ENCODE measurements at regions not wholly inside any gene's neighbourhood (a gene's known extent, or its start where the extent isn't known, plus 50 kb on each side); places are given as distances from the start of the nearest gene placed in this dataset.
"Not testable (repeated sequence)": the region's sequence is repeated elsewhere in the genome, so short reads cannot be mapped to it uniquely, and the experiment has no call there.

DNA sequence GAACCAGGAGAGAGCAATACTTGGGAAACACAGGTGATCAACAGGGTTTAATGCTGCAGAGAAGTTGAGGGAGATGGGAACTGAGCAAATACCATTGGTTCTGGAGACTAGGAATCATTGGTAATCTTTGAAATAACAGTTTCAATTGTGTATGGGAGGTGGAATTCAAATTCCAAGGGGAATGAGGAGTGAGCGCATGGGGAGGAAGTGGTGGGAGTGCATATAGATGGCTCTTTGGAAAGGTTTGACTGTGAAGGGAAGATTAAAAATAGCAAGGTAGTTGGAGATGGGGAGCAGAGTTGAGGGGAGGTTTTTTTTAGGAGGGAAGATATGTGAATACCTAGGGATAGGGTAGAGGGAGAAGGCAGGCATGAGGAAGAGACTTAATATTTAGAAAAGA, 51.1 kb upstream of the ROPN1 start:
- no peak for DNase-seq (ENCODE audit: low read depth)

DNA sequence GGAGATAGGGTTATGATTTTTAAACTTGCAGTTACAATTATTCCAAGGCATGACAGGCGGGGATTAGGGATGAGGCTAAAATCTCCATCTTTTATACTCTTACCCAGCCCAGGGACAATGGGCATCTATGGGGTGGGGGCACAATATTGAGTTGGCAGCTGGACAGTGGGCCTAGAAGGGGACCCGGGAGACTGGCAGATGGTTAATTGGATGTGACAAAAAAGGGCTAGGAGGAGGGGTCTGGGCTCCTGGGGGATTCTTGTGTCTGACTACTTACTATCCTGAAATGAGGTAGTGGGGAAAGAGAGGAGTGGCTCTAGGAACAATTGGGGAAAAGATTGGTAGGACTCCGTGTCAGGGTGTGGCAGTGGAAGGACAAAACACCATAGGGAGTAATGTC, 53.0 kb upstream of the ROPN1 start:
- no peak for DNase-seq (ENCODE audit: low read depth)

DNA sequence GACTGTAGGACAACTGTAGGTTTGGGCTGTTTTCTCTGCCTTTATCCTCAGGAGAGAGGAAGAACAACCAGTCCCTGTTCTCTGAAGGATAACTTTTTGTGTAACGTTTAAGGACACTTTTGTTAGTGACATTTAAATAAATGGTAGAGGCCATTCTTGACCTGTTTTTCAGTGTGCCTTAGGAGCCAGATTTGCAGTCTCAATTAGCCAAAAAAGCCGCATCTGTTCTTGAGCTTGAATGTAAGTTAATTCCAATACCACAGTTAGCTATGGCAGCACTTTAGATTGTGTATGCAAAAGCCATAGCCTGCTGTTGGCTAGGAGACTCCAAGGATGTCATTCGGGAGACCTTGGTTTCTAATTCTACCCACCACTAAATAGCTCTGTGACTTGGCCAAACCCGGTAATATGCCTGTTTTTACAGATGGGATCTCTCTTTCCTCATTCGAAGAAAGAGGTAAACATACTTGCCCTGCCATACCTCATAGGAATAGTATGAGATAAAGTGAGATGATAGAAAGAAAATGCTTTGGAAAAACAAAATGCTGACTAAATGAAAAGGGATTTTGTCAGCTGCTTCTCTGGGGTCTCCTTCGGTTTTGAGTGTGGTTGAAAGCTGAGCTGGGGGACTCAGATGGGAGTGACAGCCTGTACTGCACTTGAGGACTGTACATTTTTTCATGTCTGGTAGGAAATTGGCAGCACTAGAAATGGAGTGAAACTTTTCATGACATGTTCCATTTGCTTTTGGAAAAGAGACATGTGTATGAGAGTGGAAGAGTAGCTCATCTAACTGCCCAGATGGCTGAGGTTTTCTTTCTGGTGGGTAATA, 57.3 kb upstream of the ROPN1 start:
- no peak for DNase-seq (ENCODE audit: low read depth)

DNA sequence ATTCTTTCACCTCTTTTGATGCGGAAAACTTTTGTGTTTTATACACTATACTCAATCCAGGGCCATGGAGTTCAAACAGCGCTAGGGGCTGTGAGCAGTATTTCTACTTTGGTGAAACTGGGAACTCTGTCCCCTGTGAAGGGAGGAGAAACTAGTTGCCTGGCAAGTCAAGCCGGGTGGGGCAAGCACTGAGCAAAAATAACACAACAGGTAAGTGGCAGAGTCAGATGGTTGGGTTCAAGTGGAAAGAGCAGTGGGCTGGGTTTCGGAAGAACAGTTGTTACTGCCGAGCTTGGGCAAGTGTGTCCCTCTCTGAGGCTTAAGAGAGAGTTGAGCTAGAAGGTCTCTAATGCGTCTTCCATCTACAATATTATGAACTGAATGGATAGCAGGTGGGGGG, 59.7 kb upstream of the ROPN1 start:
- DNase-seq (ENCODE audit: low read depth): no peak

DNA sequence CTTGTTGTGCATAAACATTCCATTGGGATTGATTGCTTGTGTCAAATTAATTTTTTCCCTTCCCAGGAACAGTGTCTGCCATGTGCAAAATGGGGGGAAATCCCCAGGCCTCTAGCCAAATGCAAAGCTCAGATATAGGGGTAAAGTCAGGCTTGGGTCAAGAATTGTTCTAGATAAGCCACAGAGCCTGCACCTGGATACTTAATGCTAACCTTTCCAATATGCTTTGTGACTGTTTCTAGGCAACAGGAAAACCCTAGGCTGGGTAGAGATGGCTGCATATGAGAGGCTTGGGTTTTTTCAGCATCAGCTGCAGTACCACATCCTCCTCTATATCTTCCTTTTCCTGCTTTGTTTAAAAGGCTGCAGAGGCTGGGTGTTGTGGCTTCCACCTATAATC, 61.9 kb upstream of the ROPN1 start:
- no peak for DNase-seq (ENCODE audit: low read depth)

DNA sequence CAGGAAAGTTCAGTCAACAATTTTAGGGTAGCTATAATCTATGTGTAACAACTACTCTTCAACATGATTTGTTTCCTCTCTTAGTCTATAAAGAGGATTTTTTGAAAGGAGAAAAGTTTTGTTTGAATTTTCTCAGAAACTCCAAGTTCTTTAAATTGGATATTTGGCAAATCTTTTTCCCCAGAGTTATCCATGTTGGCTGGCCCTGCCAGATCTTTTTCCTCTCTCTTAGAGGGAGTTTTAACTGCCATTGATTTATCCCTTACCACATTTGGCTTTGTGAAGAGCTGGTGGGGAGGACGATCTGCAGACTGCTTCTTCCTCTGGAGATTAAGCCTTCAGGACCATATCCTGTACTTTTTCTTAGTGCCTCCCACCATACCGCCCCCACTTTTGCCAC, 64.9 kb upstream of the ROPN1 start:
- no peak for DNase-seq (ENCODE audit: low read depth)

DNA sequence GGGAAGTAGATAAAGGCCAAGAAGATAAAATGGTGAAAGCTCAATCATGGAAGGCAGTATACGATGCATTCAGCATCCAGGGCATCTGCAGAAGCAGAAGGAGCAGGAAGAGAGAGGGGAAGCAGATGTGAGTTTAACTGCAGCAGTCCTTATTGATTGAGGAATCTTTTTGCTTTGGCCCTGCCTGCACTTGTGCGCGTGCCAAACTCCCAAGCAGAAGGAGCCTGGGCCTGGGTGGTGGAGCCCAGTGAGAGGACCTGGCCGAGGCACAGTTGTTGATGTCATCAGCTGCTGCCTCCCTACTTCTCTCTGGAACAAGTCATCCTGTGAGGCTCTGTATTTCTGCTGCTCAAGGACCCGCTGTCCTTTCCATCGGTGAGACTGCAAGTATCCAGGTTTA, 65.5 kb upstream of the ROPN1 start:
- no peak for DNase-seq (ENCODE audit: low read depth)

DNA sequence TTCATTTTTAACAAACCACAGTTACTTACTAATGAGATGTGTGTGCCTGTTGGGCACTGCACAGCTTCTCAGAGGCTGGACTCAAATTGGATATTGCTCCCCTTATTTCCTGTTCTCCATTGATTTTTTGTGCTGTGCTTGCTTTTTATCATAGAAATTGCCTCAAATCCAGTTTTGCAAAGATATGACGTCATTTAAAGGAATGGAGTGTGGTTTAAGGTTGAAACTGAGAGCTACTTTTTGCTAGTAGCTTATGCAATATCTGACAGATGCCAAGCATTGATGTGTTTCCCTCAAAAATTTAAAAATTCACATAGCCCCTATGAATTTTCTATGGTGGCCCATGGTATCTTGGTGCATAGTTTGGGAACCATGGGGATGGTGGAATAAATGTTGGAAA, 67.7 kb upstream of the ROPN1 start:
- no peak for DNase-seq (ENCODE audit: low read depth)

DNA sequence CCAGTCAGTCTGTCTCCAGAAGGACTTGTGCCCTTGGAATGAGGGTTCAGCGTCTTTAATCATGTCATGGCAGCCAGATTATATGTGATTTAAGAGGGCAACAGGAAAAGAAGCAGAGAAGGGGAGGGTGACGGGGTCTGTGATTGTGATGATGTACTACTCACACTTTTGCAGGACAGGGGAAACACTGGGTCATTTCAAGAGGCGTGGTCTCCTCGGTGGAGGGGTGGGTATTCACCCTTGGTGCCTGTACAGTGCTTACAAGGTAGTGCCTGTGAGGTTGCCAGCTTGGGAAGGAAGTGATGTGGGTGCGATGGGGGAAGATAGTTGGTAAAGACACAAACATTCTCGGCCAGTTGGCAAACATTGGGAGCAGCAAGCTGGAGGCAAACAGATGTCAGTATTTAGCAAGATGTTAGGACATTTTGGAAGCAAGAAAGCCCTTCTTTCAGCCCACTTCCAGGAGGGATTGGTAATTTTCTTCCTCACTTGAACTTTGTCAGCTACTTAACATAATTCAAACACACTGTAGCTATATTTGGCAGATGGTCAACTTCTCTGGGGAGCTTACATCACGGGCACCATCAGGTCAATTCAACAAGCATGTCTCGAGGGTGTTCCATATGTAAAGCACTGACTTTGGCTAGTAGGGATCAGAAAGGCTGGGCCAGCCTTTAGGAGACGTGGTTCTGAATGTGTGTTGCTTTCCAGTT, 71.4 kb upstream of the ROPN1 start:
- DNase-seq (ENCODE audit: low read depth): no peak

DNA sequence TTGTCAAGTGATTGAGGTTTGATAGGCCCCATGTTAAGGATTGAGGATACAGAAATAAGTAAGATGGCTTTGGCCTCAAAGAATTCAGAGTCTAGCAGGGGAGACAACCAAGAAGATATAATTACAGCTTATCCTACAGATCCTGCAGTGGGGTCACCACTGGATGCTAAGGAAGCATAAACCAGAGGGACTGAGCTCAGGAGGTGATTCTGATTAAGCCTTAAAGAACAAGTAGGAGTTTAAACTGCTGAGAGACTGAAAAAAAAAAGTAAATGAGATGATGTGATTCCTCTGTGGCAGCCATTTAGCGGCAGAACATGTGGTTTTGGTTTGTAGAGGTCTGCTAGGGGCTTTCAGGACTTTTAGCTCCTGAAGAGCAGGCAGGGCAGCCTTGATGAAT, 72.1 kb upstream of the ROPN1 start:
- no peak for DNase-seq (ENCODE audit: low read depth)

DNA sequence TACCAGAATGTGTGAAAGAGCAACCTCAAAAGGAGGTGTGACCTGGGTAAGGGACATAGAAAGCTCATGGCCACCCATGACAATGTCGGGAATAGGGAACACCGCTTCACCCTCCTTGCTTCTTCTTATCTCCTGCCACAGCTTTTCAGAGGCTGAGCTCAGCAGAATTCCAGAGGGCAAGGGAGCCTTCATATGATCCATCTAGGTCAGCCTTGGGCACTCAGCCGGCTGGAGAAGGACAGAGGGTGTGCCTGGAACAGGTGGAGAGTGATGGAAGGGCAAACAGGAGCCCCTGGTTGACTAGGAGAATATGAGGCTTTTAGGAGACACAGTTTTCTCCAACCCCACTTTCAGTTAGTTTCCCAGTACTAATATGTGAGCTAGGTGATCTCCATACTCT, 74.6 kb upstream of the ROPN1 start:
- not testable (repeated sequence) for DNase-seq (ENCODE audit: low read depth)

DNA sequence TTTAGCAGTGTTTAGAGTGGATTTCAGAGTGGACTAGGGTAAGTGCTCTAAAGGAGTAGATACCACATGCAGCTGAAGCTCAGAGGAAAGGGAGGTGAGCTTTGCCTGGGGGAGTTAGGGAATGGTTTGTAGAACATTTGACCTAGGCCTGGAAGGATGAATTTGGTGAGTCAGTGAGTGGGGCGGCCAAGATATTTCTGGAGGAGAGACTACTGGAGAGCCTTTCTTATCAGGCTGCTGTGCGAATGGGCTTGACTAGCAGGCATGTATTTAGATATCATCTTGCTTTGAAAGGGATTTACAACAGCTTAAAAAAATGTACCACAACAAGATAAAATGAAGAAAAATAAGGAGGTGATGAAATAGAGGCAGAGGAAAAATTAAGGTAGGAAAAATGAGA, 77.8 kb upstream of the ROPN1 start:
- not testable (repeated sequence) for DNase-seq (ENCODE audit: low read depth)

DNA sequence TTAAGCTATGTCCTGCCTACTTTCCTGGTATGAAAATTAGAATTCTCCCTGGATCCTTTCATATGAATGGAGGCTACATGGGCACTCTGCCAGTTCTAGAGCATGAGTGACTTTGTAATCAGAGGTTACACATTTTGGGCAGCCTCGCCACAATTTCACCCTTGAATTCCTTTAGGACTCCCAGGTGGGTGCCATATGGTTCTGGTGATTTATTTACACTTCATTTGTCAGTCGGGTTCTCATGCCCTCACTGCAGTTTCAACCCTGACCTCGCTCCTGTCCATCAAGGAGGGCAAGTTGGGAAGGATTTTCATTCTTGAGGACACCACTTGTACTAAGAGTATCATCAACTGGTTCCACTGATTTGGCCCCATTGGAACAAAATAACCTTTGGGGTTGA, 83.2 kb upstream of the ROPN1 start:
- not testable (repeated sequence) for DNase-seq (ENCODE audit: low read depth)

DNA sequence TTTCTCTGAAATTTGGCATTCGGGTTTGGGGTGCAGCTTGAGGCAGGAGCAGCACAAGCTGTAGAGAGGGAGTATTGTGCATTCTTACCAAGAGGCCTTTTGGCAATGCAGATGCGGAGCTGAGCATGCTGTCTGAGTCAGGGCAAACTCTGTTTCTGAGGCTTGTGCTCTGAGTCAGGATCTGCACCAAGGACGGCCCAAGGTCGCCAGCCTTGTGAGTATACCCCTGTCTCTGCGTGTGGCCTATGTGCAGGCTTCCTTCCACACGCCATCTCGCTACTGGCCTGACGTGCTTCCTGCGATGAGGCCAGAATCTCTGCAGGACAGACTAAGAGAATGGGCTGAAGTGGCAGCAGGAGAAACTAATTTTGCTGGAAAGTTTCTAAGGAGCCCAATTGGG, 83.8 kb upstream of the ROPN1 start:
- no peak for DNase-seq (ENCODE audit: low read depth)

DNA sequence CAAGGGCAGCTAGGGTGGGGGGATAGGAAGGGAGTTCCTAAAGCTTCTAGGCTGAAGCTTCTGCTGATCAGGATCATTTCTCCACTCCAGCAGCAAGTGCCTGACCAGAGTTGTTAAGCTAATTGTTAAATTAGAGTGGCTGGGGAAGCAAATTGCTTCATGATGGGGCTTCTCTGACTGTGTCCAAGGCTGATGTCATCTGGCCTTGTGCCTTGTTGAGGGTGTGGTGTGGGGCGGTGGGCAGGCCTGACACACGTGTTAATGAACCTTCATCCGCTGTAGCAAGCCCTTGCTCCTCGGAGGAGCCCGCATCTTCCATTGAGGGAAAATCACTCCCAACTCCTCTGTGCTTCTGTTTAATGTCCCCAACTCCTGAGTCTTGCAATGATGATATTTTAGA, 84.3 kb upstream of the ROPN1 start:
- no peak for DNase-seq (ENCODE audit: low read depth)

DNA sequence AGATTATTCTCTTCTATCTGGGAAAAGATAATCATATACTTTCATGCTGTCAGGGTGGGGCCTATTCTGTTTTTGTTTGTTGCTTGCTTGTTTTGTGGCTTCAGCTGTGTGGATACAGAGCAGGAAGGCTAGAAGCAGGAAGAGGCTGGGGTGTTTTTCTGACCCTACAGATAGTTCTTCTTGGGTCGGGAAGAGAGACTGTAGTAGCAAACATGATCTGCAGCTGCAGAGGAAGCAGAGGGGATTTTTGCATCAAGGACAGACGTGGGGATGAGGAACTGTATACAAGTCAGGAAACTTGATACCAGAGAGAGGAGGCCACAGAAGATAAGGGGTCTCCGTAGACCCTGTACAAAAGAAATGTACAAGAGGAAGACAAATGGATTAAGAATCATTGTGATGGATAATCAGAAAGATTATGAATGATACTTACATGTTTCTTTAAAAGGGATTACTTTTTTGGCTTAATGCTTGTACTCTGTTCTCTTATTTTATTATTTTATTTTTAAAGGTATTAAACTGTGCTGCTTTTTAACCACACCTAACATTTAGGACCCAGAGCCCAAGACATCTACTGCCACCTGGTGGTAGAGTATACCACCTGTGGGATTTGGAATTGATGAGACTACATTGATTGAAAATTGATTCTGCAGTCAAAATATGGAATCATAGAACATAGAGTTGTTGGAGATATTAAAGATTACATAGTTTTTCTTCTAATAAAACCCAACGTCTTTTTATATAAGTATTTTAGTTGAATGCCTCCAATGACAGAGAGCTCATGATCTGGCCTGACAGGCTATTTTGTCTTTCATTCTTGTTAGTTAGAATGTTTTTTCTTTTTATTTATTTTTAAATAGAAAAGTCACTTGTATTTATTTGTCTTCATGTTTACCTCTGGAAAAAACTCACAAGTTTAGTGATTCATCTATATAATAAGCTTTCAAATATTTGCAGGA, 87.3 kb upstream of the ROPN1 start:
- DNase-seq (ENCODE audit: low read depth): no peak

DNA sequence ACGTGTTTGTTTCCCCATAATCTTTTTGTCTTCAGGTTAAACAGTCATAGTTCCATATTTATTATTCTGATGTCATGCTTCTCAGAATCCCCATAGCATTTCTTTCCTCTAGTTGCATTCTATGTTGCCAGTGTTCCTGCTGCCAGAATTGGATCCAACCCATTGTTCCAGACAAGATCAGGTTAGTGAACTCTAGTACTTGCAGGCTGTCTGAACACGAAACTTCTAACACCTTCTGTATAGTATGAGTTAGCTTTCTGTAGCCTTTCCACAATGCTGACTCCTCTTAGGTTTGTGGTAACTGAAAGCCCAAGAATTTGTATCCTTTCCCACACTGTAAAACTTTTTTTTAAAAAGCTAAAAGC, 88.0 kb upstream of the ROPN1 start:
- DNase-seq (ENCODE audit: low read depth): no peak

DNA sequence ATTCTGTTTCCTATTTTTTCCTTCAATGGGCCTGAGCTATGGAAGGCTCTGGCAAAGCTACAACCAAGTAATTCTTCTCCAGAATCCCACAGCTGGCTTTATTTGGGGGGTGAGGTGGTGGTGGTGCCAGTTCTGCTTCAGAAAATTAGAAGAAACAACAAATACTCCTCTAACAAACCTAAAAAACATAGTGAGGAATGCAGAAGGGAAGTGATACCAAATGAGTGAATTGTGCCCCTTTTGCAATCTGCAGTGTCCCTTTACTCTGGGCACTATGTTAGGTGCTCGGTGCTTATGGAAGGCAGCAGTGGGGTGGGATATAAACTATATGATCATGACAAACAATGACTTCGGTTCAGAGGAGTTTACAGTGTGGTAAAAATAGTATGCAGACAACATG, 90.4 kb upstream of the ROPN1 start:
- no peak for DNase-seq (ENCODE audit: low read depth)

DNA sequence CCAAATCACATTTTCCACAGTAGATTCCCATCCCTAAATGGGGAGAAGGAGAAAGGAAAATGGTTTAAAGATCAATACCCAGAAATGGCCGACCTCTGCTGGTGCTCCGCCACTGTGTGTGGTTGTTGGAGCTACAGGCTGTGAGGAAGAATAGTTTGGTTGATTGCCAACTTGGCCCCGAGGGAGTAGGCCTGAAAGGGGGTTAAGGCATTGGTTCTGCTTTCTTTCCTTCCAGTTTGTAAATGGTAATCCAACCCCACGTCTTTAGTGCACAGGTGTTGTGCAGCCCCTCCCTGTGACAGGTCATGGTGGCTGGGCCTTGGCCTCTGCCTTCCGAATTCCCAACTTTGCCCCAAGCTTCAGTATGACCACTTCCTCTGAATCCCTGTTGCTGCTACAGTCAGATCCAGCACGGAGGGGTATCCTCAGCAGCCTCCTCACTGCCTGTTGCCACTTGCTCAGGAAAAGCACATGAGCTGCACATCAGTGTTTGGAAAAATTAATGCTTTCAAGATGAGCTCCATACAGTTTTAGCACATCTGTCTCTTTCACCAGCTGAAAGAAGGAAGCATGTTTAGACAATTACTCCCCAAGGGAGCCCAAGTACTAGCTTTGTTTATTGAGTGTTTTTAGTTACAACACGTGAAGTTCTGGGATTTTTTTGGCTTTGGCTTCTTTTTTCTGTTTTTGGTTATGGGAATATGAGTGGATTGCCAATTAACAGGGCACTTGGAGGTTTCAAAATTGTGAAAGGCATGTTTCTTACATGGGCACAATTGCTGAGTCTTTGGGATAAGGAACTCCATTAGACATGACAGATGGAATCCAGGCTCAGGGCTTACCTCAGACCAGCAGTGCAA, 92.3 kb upstream of the ROPN1 start:
- DNase-seq (ENCODE audit: low read depth): no peak

DNA sequence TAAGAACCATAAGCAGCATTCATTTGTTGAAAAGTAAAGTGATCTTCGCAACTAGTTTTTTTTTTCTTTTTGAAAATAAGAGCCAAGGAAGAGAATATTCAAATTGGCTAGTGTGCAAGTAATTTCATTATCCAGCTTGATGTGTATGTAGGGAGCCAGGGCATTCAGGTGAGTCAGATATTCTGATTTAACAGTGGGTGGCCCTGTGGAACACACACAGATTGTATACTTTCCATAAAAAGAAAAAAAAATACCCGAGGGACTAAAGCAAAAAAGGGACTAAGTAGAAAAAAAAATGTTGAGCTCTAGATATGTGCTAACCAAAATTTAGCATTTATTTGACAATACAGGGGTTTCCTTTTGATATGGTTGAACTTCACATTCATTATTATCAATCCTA, 96.9 kb upstream of the ROPN1 start:
- no peak for DNase-seq (ENCODE audit: low read depth)

DNA sequence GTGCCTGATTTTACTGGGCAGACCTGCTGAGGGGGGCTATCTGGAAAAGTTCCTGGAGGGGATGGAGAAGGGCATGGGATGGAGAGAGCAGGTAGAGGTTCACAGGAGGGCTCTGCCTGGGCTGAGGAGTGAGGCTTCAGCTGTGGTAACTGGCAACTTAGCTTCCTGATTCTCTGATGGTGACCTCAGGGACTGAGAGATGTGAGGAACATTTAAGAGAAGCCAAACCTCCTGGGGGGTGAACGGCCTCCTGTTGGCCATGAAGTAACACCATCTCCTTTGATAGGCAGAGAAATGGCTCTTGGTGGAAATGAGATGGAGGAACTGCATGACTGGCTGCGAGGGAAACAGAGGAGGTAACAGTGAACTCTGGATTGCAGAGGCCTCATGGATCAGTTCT, 97.3 kb upstream of the ROPN1 start:
- no peak for DNase-seq (ENCODE audit: low read depth)

DNA sequence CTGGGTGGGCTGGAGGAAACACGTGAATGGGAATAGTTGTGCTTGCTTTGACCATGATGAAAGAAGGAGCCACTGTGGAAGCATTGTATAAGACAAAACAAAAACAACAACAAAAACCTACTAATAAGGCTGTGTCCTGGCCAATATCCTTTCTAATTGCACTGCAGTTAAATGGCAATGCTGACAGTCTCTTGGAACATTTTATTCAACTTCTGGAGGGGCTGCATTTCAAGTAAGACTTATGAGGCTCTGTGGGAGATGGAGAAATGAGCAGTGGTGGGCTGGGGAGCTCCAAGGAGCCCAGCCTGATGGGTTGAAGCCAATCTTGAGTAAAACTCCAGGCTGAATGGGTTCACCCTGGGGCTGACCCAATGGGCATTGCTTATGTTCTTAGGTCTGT, 99.8 kb upstream of the ROPN1 start:
- no peak for DNase-seq (ENCODE audit: low read depth)

Data from activated T-helper 1 cell treated with Interleukin-2 at 50 U/mL for 16 hours (primary cell).